ENCODE measurements at regions not wholly inside any gene's neighbourhood (a gene's known extent, or its start where the extent isn't known, plus 50 kb on each side); places are given as distances from the start of the nearest gene placed in this dataset.

DNA sequence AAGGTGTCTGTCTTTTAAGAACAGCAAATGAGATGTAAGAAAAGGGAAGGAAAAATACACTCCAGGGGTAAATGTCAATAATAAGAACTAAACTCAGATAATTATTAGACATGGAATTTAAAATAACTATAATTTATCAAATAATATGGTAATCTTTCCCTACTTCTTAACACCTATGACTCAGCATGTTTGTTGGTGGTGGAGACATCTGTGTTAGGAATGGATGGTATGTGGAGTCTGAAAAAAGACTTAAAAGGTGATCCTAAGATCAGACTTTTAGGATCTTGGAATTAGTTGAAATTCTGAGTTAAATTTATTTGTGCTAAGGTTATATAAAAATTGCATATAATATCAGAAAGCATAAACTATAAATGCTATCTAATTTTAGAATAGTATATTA lies 915.1 kb downstream of the SLITRK5 start:
- no peak for DNase-seq (ENCODE audit: low read depth)

GRCh38 chr13:88590574-88590973 lies 919.4 kb downstream of the SLITRK5 start:
- no peak for DNase-seq (ENCODE audit: low read depth)

DNA sequence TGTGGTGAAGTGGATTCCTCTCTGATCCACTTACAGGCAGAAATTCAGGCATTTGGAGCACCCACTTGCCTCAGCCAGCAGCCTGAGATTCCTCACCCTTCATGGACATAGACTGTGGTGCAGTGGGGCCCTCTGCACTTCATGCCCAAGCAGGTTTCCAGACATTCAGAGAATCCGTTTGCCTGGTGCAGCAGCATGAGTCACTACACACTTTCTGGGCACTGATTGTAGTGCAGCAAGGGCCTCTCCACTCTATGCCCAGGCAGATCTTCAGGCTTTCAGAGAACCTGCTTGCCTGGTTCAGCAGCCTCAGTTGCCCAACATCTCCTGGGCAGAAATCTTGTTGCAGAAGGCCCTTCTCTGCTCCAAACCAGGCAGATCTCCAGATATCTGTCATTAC lies 920.9 kb downstream of the SLITRK5 start:
- no peak for DNase-seq (ENCODE audit: low read depth)

DNA sequence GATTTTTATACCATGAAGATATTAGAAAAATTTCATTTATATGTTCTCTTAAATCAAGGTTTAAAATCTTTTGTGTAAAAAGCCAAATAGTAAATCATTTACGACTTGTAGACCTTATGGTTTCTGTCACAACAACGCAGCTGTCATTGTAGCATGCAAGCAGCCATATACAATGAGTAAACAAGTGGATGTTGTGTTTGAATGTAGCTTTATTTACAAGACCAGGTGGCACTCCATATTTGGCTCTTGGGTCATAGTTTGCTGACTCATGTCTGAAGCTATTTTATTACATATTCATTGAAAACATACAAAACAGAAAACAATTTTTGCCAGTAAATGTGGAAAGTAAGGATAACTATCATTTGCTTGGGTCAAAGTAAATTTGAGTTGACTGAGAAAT lies 930.8 kb downstream of the SLITRK5 start:
- DNase-seq (ENCODE audit: low read depth): no peak

GRCh38 chr13:88602786-88603777 lies 931.9 kb downstream of the SLITRK5 start:
- no peak for DNase-seq (ENCODE audit: low read depth)

GRCh38 chr13:88617176-88617575 lies 946.0 kb downstream of the SLITRK5 start:
- no peak for DNase-seq (ENCODE audit: low read depth)

DNA sequence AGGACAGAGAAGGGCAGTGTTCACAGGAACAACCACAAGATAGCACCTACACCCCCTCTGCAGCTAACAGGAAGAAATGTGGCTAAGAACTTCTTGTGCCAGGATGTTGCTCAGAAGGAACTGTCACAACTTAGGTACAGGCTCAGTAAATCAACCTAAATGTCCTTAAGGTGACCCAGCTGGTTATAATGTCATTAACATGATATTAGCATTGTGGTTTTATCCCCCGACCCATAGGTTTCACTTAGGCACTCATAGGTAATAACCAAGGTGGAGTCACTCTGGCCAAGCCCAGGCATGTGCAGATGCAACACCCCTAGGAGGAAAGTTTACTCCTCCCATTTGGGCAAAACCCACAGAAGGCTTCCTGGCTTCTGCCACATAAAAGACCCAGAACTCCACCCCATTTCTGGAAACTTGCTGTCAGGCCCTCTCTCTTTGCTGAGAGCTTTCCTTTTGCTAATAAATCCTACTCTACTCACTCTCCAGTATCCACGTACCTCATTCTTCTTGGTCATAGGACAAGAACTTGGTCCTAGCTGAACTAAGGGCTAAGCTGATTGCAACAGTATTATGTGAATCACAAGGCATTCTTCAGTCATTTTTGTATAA lies 951.3 kb downstream of the SLITRK5 start:
- DNase-seq (ENCODE audit: low read depth): no peak

GRCh38 chr13:88623150-88623549 lies 952.0 kb downstream of the SLITRK5 start:
- no peak for DNase-seq (ENCODE audit: low read depth)

GRCh38 chr13:88627071-88627470 lies 955.9 kb downstream of the SLITRK5 start:
- no peak for DNase-seq (ENCODE audit: low read depth)

DNA sequence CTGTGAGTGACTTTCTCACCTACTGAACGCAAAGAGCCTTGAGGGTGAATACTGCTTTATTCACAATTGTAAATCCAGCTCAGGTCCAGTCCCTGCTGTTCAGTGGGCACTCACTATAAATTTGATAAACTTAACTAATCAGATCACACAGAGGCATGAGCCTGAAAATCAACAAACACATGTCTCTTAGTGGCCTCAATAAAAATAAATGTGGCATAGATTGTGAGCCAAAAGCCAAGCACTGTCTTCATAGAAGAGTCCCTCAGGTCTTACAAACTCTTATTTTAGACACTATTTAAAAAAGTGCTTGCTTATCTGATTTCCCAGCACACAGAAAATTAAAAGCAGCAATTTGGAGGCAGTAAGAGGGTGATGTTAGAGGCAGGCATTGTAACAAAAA lies 957.7 kb downstream of the SLITRK5 start:
- no peak for DNase-seq (ENCODE audit: low read depth)

DNA sequence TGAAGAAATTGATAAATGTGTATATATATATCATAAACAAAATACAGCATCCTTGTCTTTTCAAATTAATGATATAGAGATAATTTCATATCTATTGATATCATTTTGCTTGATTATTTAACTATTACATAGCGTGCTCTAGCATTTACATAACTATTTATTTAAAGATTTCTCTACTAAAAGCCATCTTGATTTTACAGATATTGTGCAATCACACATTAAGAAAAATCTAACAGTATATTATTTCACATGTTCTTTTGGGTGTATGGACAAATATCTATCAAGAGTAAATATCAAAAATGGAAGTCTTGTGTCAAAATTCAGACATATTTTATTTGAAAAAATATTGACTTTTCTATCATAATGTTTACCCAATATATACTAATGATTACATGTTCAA lies 966.8 kb downstream of the SLITRK5 start:
- DNase-seq (ENCODE audit: low read depth): no peak

- DNase-seq (ENCODE audit: low read depth): no peak
Observed at GRCh38 chr13:88643233-88643632, 972.1 kb downstream of the SLITRK5 start.

DNA sequence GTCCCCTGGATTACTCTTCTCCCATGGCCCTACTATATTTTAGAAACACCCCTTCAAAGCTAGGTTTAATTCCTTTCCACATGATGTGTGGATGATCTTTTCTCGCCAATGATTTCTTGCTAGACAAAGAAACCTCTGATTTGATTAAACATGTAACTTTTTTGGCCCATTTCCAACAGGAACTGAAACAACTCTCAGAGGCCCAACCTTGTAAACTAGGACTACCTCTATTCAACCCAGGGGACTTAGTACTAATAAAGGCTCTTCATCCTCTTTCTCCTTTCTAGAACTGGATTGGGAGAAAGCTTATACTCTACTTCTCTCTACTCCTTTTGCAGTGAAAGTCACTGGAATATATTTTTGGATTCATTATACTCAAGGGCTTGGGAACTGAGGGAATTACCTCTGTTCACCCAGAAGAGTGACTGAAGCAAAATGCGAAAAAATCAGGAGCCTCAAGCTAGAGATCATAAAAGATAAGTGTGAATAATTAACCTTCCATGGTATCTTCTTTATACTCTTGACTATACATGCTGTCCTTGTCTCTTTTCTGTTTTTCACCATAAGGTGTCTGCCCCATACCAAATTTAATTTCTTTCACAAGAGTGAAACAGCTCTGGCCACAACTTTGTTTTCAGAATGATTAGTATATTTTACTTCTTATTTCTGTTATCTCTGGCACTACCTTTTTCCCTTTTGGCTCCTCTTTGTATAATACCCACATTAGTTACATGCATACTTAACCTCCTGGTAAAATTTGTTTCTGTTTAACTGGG lies 977.6 kb downstream of the SLITRK5 start:
- no peak for DNase-seq (ENCODE audit: low read depth)

DNA sequence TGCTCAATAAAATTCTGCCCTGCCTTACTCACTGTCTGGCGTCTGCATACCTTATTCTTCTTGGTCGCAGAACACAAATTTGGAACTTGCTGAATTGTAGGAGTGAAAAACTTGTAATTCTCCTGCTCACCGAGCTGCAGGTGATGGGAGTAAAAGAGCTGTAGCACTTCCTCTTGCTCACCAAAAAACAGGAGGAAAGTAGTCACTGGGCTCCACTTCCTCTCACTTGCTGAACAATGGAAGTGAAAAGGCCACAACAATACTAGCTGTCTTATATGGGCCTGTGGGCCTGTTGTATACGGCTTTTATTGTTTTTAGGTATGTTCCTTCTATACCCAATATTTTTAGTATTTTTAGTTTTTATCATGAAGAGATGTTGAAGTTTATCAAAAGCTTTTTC lies 978.7 kb downstream of the SLITRK5 start:
- DNase-seq (ENCODE audit: low read depth): no peak

GRCh38 chr13:88651531-88651930 lies 980.4 kb downstream of the SLITRK5 start:
- DNase-seq (ENCODE audit: low read depth): no peak

DNA sequence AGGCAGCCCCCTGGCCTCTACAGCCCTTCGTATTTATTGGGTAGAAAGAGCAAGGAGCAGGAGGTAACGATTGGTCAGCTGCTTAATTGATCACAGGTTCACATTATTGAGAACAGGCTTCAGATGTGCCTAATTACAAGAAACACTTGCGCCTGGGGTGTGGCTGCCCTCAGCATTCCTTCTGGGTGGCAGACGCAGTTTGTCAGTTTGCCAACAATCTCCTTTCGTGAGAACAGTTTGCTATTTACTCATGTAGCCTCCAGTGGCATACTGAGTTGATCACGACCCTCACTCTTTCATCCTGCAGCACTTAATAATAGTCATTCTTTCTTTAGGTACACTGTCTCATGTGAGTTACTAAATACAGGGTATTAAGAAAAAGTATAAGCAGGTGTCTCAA lies 985.6 kb downstream of the SLITRK5 start:
- DNase-seq (ENCODE audit: low read depth): no peak

GRCh38 chr13:88670509-88670908 lies 999.3 kb downstream of the SLITRK5 start:
- DNase-seq (ENCODE audit: low read depth): no peak

DNA sequence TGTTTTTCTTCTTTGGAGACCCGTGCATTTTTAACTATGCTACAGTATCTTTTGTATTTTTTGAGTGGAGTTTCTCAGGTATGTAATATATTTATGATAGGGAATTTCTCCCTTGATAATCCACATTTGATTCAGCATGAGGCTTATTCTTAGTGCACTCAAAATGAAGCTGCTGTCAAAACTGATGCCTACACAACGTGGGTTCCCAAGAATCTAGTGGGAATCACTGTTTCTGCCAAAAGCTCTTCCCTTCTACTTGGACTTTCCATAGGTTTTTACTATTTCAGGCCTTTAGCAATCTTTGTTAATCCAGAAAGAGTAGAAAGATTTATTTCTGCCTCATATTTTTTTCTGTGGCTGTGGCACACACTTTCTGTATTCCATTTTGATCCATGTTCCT lies 1003.7 kb downstream of the SLITRK5 start:
- DNase-seq (ENCODE audit: low read depth): no peak

DNA sequence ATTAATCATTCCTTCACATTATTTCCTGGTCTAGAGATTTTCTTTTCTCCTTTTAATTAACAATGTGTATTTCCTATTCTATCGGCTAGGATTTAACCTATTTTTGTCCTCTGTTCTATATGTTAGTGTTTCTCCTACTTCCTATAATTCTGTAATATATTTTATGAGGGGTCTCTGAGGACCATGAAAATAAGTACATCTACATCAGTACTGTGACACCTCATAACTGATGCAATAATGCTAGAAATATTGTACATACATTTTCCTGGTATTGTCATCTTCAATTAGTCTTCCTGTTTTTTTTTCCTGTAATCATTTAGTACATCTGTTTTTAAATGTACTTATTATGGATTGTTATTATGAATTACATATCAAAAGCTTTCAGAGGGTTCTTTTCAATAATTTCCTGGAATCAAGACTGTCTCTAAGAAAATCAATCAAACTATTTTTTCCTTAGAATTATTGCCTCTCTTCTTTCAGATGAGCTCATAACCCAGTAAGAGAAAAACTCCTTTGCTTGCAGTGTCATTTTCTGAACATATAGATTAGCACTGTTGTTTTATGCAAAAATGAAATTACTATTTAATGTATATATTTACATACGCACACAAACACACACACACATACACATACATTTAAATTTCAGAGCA lies 1004.3 kb downstream of the SLITRK5 start:
- DNase-seq (ENCODE audit: low read depth): no peak

GRCh38 chr13:88676016-88676415 lies 1004.8 kb downstream of the SLITRK5 start:
- DNase-seq (ENCODE audit: low read depth): no peak

GRCh38 chr13:88685459-88685858 lies 1014.3 kb downstream of the SLITRK5 start:
- no peak for DNase-seq (ENCODE audit: low read depth)

DNA sequence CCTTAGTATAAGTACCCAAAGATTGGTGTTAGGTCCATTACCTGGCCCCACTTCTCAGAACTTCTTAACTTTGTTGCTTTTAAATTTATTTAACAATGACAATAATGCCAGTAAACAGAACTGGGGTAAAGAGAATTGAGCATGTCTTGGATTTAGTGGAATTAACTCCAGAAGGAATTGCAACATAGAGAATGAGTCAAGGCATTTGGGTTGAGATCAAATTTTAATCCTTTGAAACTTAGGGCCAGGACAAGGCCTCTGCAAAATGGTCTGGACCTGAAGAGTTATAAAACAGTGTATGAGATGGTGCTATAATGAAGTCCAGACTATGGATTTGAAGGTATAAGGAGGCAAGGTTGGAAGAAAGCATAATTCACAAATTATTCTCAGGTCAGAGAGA lies 1030.4 kb downstream of the SLITRK5 start:
- DNase-seq (ENCODE audit: low read depth): no peak

Measured in M059J (cell line).